ENCODE measurements at regions not wholly inside any gene's neighbourhood (a gene's known extent, or its start where the extent isn't known, plus 50 kb on each side); places are given as distances from the start of the nearest gene placed in this dataset.

GRCh38 chr20:62527781-62528180, 52.0 kb upstream of the GATA5 start:
- Histone ChIP-seq H3K27ac (ENCODE audit: low read depth, low read length) (no peak overlapping the region), H3K27me3 (ENCODE audit: control insufficient read depth in 5 of 5, insufficient read depth in 4 of 5, low read length in 5 of 5) (peaks cover 50 to 60% (median 57%) of the 10 kb centered on the region in 5 donors), H3K4me3 (ENCODE audit: low read depth in 1 of 5, low read length in 5 of 5) (no peak overlapping the region), H3K9ac (ENCODE audit: low read length in 5 of 5) (no peak overlapping the region), H3K4me1 (ENCODE audit: control insufficient read depth in 5 of 5, insufficient read depth in 5 of 5, low read length in 5 of 5) (no peaks in the 10 kb centered on the region), H3K9me3 (ENCODE audit: control insufficient read depth in 5 of 5, low read length in 5 of 5) (peaks cover 0 to 5% (median 0%) of the 10 kb centered on the region in 5 donors), H3K36me3 (ENCODE audit: control insufficient read depth in 5 of 5, insufficient read depth in 5 of 5, low read length in 5 of 5) (no peaks in the 10 kb centered on the region)

DNA sequence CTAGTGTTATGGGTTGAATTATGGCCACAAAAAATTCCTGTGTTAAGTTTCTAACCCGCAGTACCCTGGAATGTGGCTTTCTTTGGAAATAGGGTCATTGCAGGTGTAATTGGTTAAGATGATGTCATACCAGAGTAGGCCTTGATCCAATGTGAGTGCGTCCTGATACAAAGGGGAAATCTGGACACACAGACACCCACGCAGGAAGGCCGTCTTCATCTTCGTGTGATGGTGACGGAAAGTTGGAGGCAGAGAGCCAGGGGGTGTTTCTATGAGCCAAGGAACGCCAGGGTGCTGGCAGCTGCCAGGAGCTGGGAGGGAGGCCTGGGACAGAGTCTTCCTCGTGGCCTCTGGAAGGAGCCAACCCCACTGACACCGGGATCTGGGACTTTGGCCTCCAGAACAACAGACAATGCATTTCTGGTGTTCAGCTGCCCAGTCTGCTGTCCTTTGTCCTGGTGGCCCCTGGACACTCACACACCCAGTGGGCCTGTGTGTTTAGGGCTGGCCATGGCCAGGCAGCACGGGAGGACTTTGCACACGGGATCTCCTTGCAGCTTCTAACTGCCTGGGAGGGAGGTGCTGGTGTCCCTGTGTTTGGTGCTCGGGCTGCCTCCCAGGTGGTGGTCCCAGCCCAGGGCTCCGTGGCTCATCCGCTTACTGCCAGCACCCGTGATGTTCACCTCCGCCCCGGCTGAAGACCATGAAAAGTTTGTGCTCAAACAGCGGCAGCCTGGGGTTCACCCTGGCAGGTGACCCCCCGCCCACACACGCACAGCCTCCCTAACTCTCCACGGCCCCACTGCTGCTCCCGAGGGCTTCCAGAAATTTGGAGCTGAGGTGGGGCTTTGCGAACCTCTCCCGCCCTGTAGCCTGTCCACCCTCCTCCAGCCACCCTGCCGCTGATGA, 53.4 kb upstream of the GATA5 start:
- H3K4me3 ChIP-seq (ENCODE audit: low read depth in 1 of 5, low read length in 5 of 5), result no peak overlapping the region
- H3K27me3 ChIP-seq (ENCODE audit: control insufficient read depth in 5 of 5, insufficient read depth in 4 of 5, low read length in 5 of 5), result peaks cover 50 to 60% (median 53%) of the 10 kb centered on the region in 5 donors
- no peaks in the 10 kb centered on the region for H3K4me1 ChIP-seq (ENCODE audit: control insufficient read depth in 5 of 5, insufficient read depth in 5 of 5, low read length in 5 of 5)
- H3K9ac ChIP-seq (ENCODE audit: low read length in 5 of 5), result no peak overlapping the region
- H3K9me3 ChIP-seq (ENCODE audit: control insufficient read depth in 5 of 5, low read length in 5 of 5), result peaks cover 0 to 5% (median 0%) of the 10 kb centered on the region in 5 donors
- H3K27ac ChIP-seq (ENCODE audit: low read depth, low read length), result no peak overlapping the region
- no peaks in the 10 kb centered on the region for H3K36me3 ChIP-seq (ENCODE audit: control insufficient read depth in 5 of 5, insufficient read depth in 5 of 5, low read length in 5 of 5)

DNA sequence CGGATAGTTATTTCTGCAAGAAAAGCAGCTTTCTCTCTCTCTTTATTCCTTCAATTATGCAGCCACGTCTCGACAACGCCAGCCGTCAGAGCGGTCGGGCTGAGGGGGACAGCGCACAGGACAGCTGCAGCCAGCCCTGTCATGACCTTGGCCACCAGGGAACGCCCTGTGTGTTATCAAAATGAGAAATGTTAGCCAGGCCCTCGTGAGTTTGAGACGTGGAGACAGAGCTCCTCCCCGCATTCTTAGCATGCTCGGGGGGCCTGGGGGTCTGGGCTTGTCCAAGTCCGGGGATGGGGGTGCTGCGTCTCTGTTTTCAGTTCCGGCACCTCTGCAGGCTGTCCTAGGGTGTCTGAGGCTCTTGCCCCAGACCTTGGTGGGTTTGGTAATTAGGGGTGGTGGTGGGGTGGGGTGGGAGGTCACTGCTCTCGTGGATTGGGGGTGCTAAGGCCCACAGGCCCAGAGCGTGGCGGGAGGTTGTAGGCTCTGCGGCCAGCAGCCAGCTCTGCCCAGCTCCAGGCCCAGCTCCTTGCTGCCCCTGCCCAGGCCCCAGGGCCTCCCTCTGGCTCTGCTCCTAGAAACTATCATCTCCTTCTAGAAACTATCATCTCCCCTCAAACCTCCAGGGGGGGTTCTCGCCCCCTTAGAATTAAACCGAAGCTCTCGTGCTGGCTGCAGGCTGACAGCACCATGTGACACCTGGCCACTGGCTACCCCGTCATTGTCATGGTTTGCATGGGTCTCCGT, 54.3 kb upstream of the GATA5 start:
- Histone ChIP-seq H3K27me3 (ENCODE audit: control insufficient read depth in 5 of 5, insufficient read depth in 4 of 5, low read length in 5 of 5) (peaks cover 44 to 58% (median 47%) of the 10 kb centered on the region in 5 donors), H3K4me1 (ENCODE audit: control insufficient read depth in 5 of 5, insufficient read depth in 5 of 5, low read length in 5 of 5) (no peaks in the 10 kb centered on the region), H3K36me3 (ENCODE audit: control insufficient read depth in 5 of 5, insufficient read depth in 5 of 5, low read length in 5 of 5) (no peaks in the 10 kb centered on the region), H3K4me3 (ENCODE audit: low read depth in 1 of 5, low read length in 5 of 5) (no peak overlapping the region), H3K27ac (ENCODE audit: low read depth, low read length) (no peak overlapping the region), H3K9ac (ENCODE audit: low read length in 5 of 5) (no peak overlapping the region), H3K9me3 (ENCODE audit: control insufficient read depth in 5 of 5, low read length in 5 of 5) (peaks cover 0 to 5% (median 0%) of the 10 kb centered on the region in 5 donors)

- Histone ChIP-seq H3K27ac (ENCODE audit: low read depth, low read length) (no peak overlapping the region), H3K4me3 (ENCODE audit: low read depth in 1 of 5, low read length in 5 of 5) (no peak overlapping the region), H3K9me3 (ENCODE audit: control insufficient read depth in 5 of 5, low read length in 5 of 5) (peaks cover 0 to 5% (median 0%) of the 10 kb centered on the region in 5 donors), H3K36me3 (ENCODE audit: control insufficient read depth in 5 of 5, insufficient read depth in 5 of 5, low read length in 5 of 5) (no peaks in the 10 kb centered on the region), H3K4me1 (ENCODE audit: control insufficient read depth in 5 of 5, insufficient read depth in 5 of 5, low read length in 5 of 5) (no peaks in the 10 kb centered on the region), H3K27me3 (ENCODE audit: control insufficient read depth in 5 of 5, insufficient read depth in 4 of 5, low read length in 5 of 5) (peaks cover 38 to 52% (median 45%) of the 10 kb centered on the region in 5 donors), H3K9ac (ENCODE audit: low read length in 5 of 5) (no peak overlapping the region)
These were observed 54.8 kb upstream of the GATA5 start for GRCh38 chr20:62530643-62531032.

- Histone ChIP-seq H3K27ac (ENCODE audit: low read depth, low read length) (no peak overlapping the region), H3K9ac (ENCODE audit: low read length in 5 of 5) (no peak overlapping the region), H3K4me3 (ENCODE audit: low read depth in 1 of 5, low read length in 5 of 5) (no peak overlapping the region), H3K4me1 (ENCODE audit: control insufficient read depth in 5 of 5, insufficient read depth in 5 of 5, low read length in 5 of 5) (no peaks in the 10 kb centered on the region), H3K27me3 (ENCODE audit: control insufficient read depth in 5 of 5, insufficient read depth in 4 of 5, low read length in 5 of 5) (peaks cover 35 to 48% (median 40%) of the 10 kb centered on the region in 5 donors), H3K9me3 (ENCODE audit: control insufficient read depth in 5 of 5, low read length in 5 of 5) (peaks cover 0 to 5% (median 0%) of the 10 kb centered on the region in 5 donors), H3K36me3 (ENCODE audit: control insufficient read depth in 5 of 5, insufficient read depth in 5 of 5, low read length in 5 of 5) (no peaks in the 10 kb centered on the region)
These were observed 55.4 kb upstream of the GATA5 start for GRCh38 chr20:62531046-62531838.

GRCh38 chr20:62532921-62533320, 57.1 kb upstream of the GATA5 start:
- Histone ChIP-seq H3K36me3 (ENCODE audit: control insufficient read depth in 5 of 5, insufficient read depth in 5 of 5, low read length in 5 of 5) (no peaks in the 10 kb centered on the region), H3K4me3 (ENCODE audit: low read depth in 1 of 5, low read length in 5 of 5) (no peak overlapping the region), H3K9me3 (ENCODE audit: control insufficient read depth in 5 of 5, low read length in 5 of 5) (peaks cover 0 to 5% (median 0%) of the 10 kb centered on the region in 5 donors), H3K27ac (ENCODE audit: low read depth, low read length) (no peak overlapping the region), H3K27me3 (ENCODE audit: control insufficient read depth in 5 of 5, insufficient read depth in 4 of 5, low read length in 5 of 5) (peaks cover 39 to 50% (median 48%) of the 10 kb centered on the region in 5 donors), H3K9ac (ENCODE audit: low read length in 5 of 5) (no peak overlapping the region), H3K4me1 (ENCODE audit: control insufficient read depth in 5 of 5, insufficient read depth in 5 of 5, low read length in 5 of 5) (no peaks in the 10 kb centered on the region)

DNA sequence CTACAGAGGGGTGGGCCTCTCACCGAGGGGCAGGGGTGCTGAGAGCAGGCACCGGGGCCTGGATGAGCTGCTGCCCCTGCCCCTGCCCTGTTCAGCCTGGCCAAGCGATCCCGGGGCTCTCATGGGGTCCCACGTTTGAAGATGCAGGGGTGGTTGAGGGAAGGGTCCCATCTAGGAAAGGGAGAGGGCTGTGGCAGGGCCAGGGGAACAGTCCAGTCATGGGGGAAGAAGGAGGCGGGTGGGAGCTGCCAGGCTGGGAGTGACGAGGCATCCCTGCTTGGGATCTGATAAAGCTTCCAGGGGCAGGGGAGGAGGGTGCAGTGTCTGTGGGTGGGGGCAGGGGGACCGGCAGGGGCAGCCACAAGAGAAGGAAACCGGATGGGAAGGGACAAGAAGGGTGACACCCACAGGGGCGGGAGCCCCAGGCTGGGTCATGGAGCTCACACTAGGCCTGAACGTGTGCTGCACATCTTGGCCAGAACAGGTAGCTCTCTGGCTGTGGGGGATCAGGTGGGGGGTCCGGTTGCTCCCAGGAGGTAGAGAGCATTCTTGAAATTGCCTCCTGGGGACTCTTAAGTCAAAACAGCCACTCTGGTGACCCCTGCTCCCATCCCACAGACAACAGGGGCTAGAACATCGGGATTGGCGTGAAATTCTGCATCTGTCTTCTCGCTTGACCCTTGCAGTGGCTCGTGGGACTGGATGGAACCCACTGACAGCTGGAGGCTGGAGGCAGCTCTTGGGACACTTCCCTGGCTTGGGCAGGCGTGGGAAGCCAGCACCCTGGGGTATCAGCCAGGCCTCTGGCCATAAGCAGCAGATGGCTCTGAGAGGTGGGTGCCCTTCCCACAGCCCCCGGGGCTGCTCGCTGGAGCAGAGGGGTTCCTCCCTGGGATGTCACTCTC, 58.0 kb upstream of the GATA5 start:
- peaks cover 0 to 3% (median 0%) of the 10 kb centered on the region in 5 donors for H3K9me3 ChIP-seq (ENCODE audit: control insufficient read depth in 5 of 5, low read length in 5 of 5)
- no peak overlapping the region for H3K4me3 ChIP-seq (ENCODE audit: low read depth in 1 of 5, low read length in 5 of 5)
- H3K27me3 ChIP-seq (ENCODE audit: control insufficient read depth in 5 of 5, insufficient read depth in 4 of 5, low read length in 5 of 5), result peaks cover 45 to 58% (median 49%) of the 10 kb centered on the region in 5 donors
- H3K9ac ChIP-seq (ENCODE audit: low read length in 5 of 5), result no peak overlapping the region
- no peaks in the 10 kb centered on the region for H3K4me1 ChIP-seq (ENCODE audit: control insufficient read depth in 5 of 5, insufficient read depth in 5 of 5, low read length in 5 of 5)
- H3K36me3 ChIP-seq (ENCODE audit: control insufficient read depth in 5 of 5, insufficient read depth in 5 of 5, low read length in 5 of 5), result no peaks in the 10 kb centered on the region
- H3K27ac ChIP-seq (ENCODE audit: low read depth, low read length), result no peak overlapping the region

DNA sequence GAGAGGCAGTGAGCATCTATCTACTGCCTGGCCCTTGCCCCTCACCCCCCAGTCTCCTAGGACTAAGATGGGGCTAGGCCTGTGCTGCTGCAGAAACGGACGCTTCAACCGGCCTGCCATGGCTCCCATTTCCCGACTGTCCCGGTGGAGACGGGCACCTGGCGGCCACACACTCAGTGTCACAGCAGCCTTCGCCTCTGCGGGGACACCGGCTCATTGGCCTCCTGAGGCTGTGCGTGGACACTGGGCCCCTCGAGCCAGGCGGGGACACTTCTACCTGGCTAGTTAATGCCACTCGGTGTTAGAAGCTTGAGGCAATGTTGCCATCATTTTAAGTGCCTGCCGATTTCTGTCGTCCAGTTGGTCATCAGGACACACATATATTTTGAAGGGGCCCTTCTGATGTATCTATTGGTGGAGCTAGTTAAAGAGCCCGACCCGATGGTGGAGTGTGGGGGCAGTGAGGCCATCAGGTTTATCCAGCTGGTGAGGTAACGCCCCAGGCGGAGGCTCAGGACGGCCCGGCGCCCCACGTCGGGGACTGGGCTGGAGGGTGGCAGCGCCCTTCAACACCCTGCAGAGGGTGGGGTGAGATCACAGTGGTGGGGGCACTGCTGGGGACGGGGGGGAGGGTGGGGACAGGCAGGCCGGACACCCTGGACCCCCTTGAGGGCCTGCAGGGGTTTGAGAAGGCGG, 58.9 kb upstream of the GATA5 start:
- Histone ChIP-seq H3K4me1 (ENCODE audit: control insufficient read depth in 5 of 5, insufficient read depth in 5 of 5, low read length in 5 of 5) (no peaks in the 10 kb centered on the region), H3K27me3 (ENCODE audit: control insufficient read depth in 5 of 5, insufficient read depth in 4 of 5, low read length in 5 of 5) (peaks cover 40 to 51% (median 47%) of the 10 kb centered on the region in 5 donors), H3K9ac (ENCODE audit: low read length in 5 of 5) (no peak overlapping the region), H3K27ac (ENCODE audit: low read depth, low read length) (no peak overlapping the region), H3K4me3 (ENCODE audit: low read depth in 1 of 5, low read length in 5 of 5) (no peak overlapping the region), H3K9me3 (ENCODE audit: control insufficient read depth in 5 of 5, low read length in 5 of 5) (no peaks in the 10 kb centered on the region), H3K36me3 (ENCODE audit: control insufficient read depth in 5 of 5, insufficient read depth in 5 of 5, low read length in 5 of 5) (no peaks in the 10 kb centered on the region)

All from subcutaneous abdominal adipose tissue (tissue), 5 donors.